ENCODE measurements at regions not wholly inside any gene's neighbourhood (a gene's known extent, or its start where the extent isn't known, plus 50 kb on each side); places are given as distances from the start of the nearest gene placed in this dataset.

DNA sequence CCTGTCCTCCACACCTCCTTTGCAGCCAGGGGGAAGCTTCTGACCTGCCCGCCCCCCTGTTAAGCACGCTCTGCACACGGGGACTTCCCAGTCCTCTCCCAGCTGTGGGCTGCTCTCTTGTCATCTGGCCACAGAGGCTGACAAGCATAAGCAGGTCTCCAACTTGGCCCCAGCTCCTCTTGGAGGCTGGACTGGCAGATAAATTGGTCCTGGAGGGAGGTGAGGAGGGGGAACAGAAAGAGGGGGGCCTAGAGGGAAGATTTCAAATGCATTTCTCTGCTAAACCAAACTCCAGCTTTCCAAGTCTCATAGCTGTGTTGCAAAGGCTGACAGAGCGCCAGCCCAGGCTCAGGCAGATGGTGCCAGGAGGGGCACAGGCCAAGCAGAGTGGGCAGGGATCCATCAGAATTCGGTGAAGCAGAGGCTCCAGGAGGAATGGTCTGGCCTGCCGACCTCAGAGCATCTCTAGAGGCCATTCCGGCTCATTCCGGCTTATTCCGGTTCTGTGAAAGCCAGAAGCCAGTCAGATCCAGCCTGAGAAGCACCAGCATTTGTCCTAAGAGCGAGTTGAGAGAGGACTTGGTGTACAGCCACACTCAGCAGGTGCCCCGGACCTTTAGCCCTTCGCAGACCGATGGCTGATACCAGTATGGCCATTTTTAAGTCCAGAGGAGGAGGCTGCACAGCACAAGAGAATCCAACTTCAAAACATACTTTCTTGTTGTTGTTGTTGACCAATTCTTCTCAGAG lies 508.9 kb upstream of the MYT1L start:
- no peaks in the 10 kb centered on the region for H3K36me3 ChIP-seq (ENCODE audit: control insufficient read depth in 1 of 2, insufficient read depth in 2 of 2, low read length in 2 of 2)
- intact Hi-C loops (cut with micrococcal nuclease): loop anchor here (5.0 kb wide), 2 partner anchors 462 to 812 kb away; no protein-coding TSS in a partner anchor
- H2AFZ ChIP-seq (ENCODE audit: low read depth, low read length, poor library complexity, severe bottlenecking): no peak overlapping the region
- no peak overlapping the region for H3K27ac ChIP-seq (ENCODE audit: low read depth, low read length)
- DNase-seq (ENCODE audit: low read depth, low spot score) (no peak), ATAC-seq (no peak)
- no peaks in the 10 kb centered on the region for H3K4me1 ChIP-seq (ENCODE audit: control insufficient read depth in 1 of 2, insufficient read depth in 2 of 2, low read length in 2 of 2)
- ChIA-PET POLR2A (no interaction called here), CTCF (no interaction called here), RAD21 (ENCODE audit: low non-redundant PET in 1 of 2, low total read pairs in 2 of 2, uncharacterized antibody in 2 of 2, unreplicated experiment in 2 of 2) (no interaction called here)
- TF ChIP-seq EZH2phosphoT487 (IDR thresholded peaks at IDR 0.05; ENCODE audit: borderline replicate concordance) (no peak), CBX3 (IDR thresholded peaks at IDR 0.05; ENCODE audit: low read depth) (no peak), RAD21 (IDR thresholded peaks at IDR 0.05; ENCODE audit: low read depth) (no peak), CEBPB (IDR thresholded peaks at IDR 0.05; ENCODE audit: low read depth) (no peak), TCF7L2 (IDR thresholded peaks at IDR 0.05; ENCODE audit: borderline replicate concordance, extremely low read depth, insufficient read depth, insufficient read length) (no peak), SP1 (IDR thresholded peaks at IDR 0.05; ENCODE audit: low read depth) (no peak), EZH2 (IDR thresholded peaks at IDR 0.05) (no peak), ZNF274 (IDR thresholded peaks at IDR 0.05; ENCODE audit: low read depth, low read length) (no peak)
- TF ChIP-seq, protein P1, sequence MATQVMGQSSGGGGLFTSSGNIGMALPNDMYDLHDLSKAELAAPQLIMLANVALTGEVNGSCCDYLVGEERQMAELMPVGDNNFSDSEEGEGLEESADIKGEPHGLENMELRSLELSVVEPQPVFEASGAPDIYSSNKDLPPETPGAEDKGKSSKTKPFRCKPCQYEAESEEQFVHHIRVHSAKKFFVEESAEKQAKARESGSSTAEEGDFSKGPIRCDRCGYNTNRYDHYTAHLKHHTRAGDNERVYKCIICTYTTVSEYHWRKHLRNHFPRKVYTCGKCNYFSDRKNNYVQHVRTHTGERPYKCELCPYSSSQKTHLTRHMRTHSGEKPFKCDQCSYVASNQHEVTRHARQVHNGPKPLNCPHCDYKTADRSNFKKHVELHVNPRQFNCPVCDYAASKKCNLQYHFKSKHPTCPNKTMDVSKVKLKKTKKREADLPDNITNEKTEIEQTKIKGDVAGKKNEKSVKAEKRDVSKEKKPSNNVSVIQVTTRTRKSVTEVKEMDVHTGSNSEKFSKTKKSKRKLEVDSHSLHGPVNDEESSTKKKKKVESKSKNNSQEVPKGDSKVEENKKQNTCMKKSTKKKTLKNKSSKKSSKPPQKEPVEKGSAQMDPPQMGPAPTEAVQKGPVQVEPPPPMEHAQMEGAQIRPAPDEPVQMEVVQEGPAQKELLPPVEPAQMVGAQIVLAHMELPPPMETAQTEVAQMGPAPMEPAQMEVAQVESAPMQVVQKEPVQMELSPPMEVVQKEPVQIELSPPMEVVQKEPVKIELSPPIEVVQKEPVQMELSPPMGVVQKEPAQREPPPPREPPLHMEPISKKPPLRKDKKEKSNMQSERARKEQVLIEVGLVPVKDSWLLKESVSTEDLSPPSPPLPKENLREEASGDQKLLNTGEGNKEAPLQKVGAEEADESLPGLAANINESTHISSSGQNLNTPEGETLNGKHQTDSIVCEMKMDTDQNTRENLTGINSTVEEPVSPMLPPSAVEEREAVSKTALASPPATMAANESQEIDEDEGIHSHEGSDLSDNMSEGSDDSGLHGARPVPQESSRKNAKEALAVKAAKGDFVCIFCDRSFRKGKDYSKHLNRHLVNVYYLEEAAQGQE (IDR thresholded peaks at IDR 0.05; ENCODE audit: low read depth): no peak
- no peaks in the 10 kb centered on the region for H3K9me3 ChIP-seq (ENCODE audit: control insufficient read depth in 1 of 2, insufficient read depth in 1 of 2, low read depth in 1 of 2, low read length in 2 of 2)
- H3K9ac ChIP-seq (ENCODE audit: low read length): no peak overlapping the region
- no TSS peak for BruUV-seq (replicated peaks)
- no peaks in the 10 kb centered on the region for H3K79me2 ChIP-seq (ENCODE audit: insufficient read depth, low read length)
- no peak overlapping the region for H3K4me2 ChIP-seq (ENCODE audit: low read length)
- no peaks in the 10 kb centered on the region for H3K9me2 ChIP-seq (ENCODE audit: insufficient read depth)
- H3K27me3 ChIP-seq (ENCODE audit: insufficient read depth, low read length): peaks cover 9% of the 10 kb centered on the region; the same call in 1 of the 2 replicates
- H4K20me1 ChIP-seq (ENCODE audit: insufficient read depth): no peaks in the 10 kb centered on the region
- H3K4me3 ChIP-seq (replicated peaks in 1 of 2; ENCODE audit: low read depth in 1 of 2, low read length in 2 of 2): no peak overlapping the region

Measured in HCT116 (cell line).